IPS-11a (cell line): ENCODE measurements at regions not wholly inside any gene's neighbourhood (a gene's known extent, or its start where the extent isn't known, plus 50 kb on each side); places are given as distances from the start of the nearest gene placed in this dataset.
"Not testable (repeated sequence)": the region's sequence is repeated elsewhere in the genome, so short reads cannot be mapped to it uniquely, and the experiment has no call there.

Experiments used
- H3K4me3 ChIP-seq: one replicate; pipeline ENCODE4 v1.5.1; 2013; ENCODE audit warnings: low read depth, low read length, control low read depth

- H3K4me3 ChIP-seq: no peak overlapping the region
These were observed 348.6 kb upstream of the ID2 start for GRCh38 chr2:8333177-8333831.

GRCh38 chr2:8333832-8334187 is 348.0 kb upstream of the ID2 start:
- not testable (repeated sequence) for H3K4me3 ChIP-seq

DNA sequence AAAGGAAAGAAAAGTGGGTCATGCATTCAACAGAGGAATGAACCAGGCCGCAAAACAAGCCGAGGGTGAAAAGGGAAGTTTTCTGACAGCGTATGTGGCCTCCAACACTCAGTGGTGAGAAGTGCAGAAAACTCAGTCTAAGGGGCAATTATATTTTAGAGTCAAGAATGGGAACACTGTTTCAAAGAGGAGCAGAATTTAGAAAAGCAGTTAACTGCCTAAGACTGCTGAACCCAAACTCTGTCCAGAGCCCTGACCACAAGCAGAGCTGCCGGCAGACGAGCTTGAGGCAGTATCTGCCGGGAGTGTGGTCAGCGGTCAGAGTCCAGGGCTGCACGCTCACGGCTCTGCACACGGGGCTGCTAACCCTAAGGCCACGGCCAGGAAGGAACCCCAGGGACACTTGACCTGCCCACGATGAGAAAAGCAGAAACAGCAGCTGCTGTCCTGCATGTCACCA is 347.0 kb upstream of the ID2 start:
- H3K4me3 ChIP-seq: no peak overlapping the region

DNA sequence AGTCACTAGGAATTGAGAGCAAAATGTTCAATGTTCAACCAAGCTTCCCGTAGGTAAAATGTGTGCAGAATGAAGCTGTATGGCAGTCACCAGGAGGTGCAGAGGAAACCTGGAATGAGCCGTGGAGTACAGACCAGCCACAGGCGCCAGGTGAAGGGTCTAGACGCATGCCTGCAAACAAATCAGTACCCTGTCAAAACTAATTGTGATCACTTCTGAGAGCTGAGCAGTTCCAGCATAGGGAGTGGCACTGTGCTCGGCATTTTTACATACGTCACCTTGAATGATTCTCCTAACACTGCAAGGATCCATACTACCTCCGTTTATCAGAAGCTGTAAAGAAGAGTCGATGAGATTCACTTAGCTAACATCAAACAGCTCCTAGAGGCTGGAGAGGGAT is 346.1 kb upstream of the ID2 start:
- H3K4me3 ChIP-seq: no peak overlapping the region

- H3K4me3 ChIP-seq: no peak overlapping the region
These were observed 344.5 kb upstream of the ID2 start for GRCh38 chr2:8337321-8337720.

GRCh38 chr2:8342407-8342806 is 339.4 kb upstream of the ID2 start:
- no peak overlapping the region for H3K4me3 ChIP-seq

GRCh38 chr2:8343031-8343430 is 338.8 kb upstream of the ID2 start:
- no peak overlapping the region for H3K4me3 ChIP-seq

DNA sequence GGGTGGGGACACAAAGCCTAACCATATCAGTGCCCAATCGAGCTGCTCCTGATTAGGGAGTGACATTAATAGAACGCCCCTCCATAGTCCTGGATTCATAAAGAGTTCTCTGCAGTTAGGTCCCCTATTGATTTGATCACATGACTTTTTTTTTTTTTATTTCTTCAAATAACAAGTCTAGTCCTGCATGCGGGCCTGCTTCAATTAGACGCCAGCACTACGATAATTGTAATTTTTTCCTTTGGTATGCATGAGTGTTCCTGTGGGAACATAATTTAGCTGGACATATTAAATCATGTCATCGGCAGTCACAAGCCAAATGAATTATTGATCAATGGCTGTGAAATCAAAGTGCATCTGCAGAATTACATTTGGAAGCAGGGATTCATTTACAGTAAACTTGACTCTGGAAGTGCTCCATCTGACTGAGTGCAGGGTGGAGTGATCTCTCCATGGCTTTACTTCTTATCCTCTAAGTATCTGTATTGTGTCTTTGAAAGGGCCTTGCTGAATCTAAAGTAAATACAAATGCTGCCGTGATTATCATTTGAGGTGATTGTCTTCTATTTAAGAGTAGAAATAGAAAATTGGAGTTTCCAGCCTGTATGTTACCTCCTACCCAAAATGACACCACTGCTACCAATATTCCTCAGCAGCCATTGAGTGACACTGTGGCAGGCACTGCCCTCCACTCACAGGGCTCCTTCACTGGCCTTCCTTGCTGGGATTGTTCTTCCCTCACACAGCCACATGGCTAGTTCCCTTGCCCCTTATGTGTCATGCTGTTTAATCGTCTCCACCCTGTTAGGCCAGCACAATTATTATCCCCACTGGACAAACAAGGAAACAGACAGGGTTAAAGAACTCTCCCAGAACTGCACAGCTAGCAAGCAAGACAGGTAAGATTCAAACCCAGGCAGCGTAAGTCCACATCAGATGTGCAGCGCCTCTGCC is 337.4 kb upstream of the ID2 start:
- no peak overlapping the region for H3K4me3 ChIP-seq

GRCh38 chr2:8345200-8345599 is 336.7 kb upstream of the ID2 start:
- no peak overlapping the region for H3K4me3 ChIP-seq

GRCh38 chr2:8346208-8346607 is 335.6 kb upstream of the ID2 start:
- H3K4me3 ChIP-seq: no peak overlapping the region

DNA sequence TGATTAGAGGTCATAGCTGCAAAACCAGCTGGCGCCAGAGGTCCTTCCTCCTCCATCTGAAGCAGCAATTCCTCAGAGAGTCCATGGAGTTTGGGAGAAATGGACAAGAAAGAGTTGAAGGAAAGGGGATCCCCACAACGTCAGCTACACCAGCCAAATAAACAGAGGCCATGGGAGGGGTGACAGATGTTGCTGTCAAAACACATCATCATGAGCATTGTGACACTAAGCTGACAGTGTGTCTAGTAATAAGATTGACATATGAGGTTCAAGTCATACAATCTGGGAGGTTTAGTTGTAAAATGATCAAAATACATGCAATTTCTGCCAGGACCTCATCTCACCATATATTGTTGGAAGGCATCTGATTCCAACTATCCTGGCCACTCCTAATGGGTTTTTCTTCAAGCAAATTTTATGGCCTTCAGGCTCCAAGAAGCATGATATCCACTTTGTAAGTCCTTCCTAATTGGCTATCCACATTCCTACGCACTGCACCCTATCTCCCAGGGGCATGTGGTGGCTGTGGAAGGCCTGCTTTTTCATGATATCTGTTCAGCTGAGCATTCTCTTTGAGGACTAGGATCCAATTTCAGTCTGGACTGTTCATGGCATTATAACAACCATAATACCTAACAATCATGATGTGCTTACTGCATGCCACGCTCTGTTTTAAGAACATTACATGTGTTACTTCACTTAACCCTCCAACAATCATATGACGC is 335.0 kb upstream of the ID2 start:
- no peak overlapping the region for H3K4me3 ChIP-seq

DNA sequence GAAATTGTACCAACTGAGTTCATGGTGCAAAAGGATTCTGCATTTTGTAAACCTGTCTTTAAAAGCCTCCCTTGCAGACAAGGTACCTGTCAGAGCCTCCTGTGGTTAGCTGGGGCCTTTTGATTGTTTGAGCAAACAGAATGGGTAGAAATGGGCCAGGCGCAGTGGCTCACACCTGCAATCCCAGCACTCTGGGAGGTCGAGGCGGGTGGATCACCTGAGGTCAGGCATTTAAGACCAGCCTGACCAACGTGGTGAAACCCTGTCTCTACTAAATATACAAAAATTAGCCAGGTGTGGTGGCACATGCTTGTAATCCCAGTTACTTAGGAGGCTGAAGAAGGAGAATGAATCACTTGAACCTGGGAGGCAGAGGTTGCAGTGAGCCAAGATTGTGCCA is 332.9 kb upstream of the ID2 start:
- not testable (repeated sequence) for H3K4me3 ChIP-seq

DNA sequence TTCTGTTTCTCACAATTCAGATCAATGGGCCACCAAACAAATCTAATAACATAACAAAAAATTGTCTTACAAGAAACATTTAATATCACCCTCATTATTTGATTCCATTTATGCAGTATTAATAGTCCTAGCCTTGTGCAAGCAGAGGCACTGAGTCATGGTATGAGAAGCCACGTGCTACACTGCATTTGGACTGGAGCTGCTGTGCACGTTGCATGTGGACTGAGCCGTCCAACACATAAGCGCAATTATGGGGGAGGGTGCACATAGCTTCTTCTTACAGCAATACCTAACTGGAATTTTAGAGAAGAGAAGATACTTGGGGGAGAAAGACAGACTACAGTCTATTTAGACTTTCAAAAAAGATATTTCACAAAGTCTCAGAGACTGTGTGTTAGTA is 329.6 kb upstream of the ID2 start:
- no peak overlapping the region for H3K4me3 ChIP-seq

DNA sequence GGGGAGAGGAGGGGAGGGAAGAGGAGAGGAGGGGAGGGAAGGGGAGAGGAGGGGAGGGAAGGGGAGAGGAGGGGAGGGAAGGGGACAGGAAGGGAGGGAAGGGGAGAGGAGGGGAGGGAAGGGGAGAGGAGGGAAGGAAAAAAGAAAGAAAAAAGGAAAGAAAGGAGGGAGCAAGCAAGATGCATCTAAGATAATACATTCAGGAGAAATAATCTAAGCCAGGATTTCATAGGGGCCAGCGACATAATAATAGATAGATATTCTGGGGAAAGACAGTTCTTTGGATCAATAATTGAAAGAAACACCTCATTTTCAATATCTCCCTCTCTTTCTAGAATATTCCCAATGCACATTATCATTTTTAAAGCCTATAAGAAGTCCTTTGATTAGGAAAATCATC is 328.9 kb upstream of the ID2 start:
- no peak overlapping the region for H3K4me3 ChIP-seq

- H3K4me3 ChIP-seq: no peak overlapping the region
These were observed 326.6 kb upstream of the ID2 start for GRCh38 chr2:8355102-8355859.

DNA sequence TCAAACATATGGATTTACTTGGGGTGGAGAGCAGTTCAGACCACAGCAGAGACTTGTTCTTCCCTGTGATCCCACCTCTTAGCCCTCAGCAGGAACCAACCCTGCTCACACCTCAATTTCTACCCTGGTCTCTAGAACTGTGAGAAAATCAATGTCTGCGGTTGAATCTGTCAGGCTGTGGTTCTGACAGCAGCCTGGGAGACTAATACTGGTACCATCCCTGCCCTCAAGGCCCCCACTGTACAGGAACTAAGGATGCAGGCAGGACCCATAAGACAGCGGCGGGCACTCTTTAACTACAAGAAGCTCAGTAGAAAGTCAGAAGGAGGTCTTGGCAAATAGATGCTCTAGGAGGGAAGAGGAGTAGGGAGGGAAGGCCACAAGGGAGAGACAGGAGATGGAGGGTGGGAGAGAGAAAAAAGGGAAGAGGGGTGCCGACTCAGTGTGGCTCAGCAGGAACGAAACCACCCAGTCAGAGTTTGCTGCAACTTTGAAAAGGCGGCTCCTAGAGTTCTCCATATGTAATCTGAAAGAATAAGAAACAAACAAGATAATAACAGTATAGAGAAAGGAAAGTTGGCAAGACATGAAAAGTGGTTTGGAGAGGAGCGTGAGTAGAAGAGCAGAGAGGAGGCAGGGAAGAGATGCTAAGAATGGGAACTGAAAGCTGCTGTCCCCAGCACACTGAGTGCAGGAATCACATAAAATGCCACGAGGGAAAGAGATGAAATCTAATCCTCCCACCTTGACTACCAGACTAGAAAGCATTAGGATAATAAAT is 323.9 kb upstream of the ID2 start:
- H3K4me3 ChIP-seq: no peak overlapping the region

DNA sequence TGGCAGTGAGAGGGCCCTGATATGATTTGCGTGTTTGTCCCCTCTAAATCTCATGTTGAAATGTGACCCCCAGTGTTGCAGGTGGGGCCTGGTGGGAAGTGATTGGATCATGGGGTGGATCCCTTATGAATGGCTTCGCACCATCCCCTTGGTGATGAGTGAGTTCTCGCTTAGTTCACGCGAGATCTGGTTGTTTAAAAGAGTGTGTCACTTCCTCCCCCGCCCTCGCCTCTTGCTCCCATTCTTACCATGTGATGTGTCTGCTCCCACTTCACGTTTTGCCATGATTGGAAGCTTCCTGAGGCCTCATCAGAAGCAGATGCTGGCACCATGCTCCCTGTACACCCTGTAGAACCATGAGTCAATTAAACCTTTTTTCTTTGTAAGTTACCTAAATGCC is 319.9 kb upstream of the ID2 start:
- no peak overlapping the region for H3K4me3 ChIP-seq

DNA sequence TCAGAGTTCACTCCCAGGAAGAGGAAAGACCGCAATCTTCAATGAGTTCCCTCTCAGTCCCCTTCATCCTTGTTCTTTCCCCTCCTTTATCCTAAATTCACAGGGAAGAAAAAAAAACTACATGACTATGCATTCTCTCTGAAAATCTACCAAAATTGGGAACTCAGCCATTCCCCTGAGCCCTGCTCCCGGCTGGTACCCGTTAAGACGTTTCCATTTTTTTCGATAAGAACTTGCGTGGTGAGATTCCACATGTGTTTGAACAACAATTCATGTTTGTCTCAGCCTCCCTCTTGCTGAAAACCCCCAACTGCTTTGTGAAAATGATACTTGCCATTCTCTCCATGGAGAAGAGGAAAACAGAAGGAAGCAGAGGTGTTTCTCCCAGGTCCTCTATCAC is 318.7 kb upstream of the ID2 start:
- no peak overlapping the region for H3K4me3 ChIP-seq

DNA sequence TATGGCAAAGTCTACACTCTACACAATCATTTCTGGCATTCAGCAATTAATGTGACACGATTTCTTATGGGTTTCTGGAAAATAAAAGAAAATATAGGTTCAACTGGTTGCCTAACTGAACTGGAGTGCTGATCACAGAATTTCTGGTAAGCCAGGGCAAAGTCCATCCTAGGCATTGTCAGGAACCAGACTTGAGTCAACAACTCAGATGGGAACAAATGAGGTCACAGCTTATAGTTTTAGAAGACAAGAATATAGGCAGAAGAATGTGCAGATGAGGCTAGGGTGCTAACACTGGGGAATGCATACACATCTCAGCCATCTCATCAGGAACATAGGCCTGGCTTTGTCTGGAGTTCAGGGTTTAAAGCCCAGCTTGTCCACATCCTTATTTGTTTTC is 317.2 kb upstream of the ID2 start:
- H3K4me3 ChIP-seq: no peak overlapping the region

- no peak overlapping the region for H3K4me3 ChIP-seq
These were observed 316.4 kb upstream of the ID2 start for GRCh38 chr2:8365331-8365910.
